Middle frontal gyrus (tissue), 1 donor: ENCODE measurements at regions not wholly inside any gene's neighbourhood (a gene's known extent, or its start where the extent isn't known, plus 50 kb on each side); places are given as distances from the start of the nearest gene placed in this dataset.

ENCODE experiments used
- DNase-seq: peaks from one replicate; pipeline ENCODE4 v3.0.0-alpha.2; 2015; ENCODE audit warnings: low spot score; ENCODE audit errors: extremely low spot score

- DNase-seq = no peak
Measured at GRCh38 chr17:79473876-79474440, 136.9 kb downstream of the RBFOX3 start.

GRCh38 chr17:79473111-79473875 lies 137.6 kb downstream of the RBFOX3 start:
- DNase-seq = no peak

GRCh38 chr17:79470754-79471153 lies 140.1 kb downstream of the RBFOX3 start:
- no peak for DNase-seq

- DNase-seq = no peak
Measured at GRCh38 chr17:79469646-79470045, 141.2 kb downstream of the RBFOX3 start.

DNA sequence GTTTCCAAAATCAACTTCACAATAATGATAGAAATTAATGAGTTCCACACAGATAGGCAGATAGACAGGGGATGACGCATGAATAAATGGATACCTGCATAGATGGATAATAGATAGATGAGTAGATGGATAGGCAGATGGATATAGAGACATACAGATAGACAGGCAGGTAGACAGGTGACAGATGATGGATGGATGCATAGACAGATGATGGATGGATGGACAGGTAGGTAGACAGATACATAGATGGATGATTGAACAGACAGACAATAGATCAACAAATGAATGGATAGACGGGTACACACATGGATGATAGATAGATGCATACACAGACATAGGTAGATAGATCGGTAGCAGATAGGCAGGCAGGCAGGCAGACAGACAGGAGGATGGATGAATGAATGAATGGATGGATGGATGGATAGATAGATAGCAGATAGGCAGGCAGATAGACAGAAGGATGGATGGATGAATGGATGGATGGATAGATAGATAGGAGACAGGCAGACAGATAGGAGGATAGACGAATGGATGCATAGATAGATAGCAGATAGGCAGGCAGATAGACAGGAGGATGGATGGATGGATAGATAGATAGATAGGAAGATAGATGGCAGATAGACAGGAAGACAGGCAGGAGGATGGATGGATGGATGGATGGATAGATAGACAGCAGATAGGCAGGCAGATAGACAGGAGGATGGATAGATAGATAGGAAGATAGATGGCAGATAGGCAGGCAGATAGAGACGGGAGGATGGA lies 142.5 kb downstream of the RBFOX3 start:
- no peak for DNase-seq

GRCh38 chr17:79466562-79467350 lies 144.1 kb downstream of the RBFOX3 start:
- no peak for DNase-seq

GRCh38 chr17:79465681-79466025 lies 145.2 kb downstream of the RBFOX3 start:
- no peak for DNase-seq

GRCh38 chr17:79465011-79465680 lies 145.7 kb downstream of the RBFOX3 start:
- DNase-seq = no peak

GRCh38 chr17:79464318-79465010 lies 146.4 kb downstream of the RBFOX3 start:
- no peak for DNase-seq

DNA sequence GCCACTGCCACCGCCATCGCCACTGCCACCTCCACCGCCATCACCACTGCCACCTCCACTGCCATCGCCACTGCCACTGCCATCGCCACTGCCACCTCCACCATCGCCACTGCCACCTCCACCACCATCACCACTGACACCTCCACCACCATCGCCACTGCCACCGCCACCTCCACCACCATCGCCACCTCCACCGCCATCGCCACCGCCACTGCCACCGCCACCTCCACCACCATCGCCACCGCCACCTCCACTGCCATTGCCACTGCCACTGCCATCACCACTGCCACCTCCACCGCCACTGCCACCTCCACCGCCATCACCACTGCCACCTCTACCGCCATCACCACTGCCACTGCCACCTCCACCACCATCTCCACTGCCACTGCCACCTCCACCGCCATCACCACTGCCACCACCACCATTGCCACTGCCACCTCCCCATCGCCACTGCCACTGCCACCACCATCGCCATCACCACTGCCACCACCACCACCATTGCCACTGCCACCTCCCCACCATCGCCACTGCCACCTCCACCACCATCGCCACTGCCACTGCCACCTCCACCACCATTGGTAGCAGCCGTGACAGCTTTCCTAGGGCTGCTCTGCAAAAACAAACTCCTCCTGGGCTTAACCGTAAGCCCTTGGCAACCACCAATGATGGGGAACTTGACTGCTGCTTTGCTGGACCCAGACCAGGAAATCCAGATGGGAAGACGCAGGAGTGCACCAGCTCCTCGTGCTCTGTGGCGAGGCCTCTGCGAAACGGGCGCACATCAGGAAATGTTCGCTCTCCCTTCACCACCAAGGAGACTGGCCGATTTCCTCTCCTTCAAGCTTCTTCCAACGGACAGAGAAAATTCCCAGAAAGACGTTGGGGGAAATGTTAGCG lies 147.2 kb downstream of the RBFOX3 start:
- DNase-seq = no peak

DNA sequence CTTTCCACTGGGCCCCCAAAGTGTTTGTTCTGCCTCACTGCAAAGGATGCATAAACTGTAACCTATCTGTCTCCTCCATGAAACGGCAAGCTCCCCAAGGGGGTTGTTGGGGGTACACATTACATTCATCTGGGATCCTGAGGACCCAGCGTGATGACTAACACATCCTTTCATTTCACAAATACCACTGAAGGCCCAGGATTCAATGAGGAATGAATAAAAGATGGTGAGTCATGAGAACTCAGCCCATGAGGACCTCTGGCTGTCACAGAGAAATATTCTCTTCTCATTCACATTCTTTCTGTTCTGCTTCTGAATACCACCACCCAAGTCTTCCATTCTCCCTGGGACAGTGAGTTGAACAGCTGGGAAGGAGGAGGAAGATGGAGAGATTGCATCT lies 149.8 kb downstream of the RBFOX3 start:
- DNase-seq = no peak

DNA sequence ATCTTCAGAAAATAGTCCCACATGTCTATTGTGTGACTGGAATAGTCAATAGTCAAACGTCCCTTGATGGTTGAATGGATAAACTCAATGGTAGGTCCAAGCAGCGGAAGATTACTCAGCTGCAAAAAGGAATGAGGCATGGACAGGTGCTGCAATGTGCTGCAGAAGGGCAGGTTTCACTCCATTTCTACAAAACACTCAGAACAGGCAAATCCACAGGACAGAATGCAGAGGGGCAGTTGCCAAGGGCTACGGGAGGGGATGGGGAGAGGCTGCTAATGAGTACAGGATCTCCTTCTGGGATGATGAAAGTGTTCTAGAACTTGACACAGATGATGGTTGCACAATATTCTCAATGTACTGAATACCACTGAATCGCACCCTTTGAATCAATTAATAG lies 151.0 kb downstream of the RBFOX3 start:
- DNase-seq = no peak

GRCh38 chr17:79459003-79459655 lies 151.7 kb downstream of the RBFOX3 start:
- DNase-seq = no peak

DNA sequence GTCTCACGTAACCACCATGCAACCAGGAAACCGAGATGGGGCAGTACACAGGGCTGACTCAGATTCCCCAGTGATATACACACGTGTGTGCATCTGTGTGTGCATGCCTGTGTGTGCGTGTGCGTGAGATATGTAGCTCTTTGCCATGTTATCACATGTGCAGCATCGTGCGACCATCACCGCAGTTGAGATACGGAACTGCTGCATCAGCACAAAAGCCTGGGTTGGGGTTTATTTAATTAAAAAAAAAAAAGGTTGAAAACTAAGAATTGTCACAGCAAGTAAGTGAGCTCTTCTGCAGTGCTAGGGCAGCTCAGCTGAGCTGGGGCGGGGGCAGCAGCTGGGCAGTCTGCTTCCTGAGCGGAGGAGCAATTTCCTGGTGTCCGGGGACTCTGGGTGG lies 152.5 kb downstream of the RBFOX3 start:
- no peak for DNase-seq

- DNase-seq = no peak
Measured at GRCh38 chr17:79457889-79458288, 153.0 kb downstream of the RBFOX3 start.

DNA sequence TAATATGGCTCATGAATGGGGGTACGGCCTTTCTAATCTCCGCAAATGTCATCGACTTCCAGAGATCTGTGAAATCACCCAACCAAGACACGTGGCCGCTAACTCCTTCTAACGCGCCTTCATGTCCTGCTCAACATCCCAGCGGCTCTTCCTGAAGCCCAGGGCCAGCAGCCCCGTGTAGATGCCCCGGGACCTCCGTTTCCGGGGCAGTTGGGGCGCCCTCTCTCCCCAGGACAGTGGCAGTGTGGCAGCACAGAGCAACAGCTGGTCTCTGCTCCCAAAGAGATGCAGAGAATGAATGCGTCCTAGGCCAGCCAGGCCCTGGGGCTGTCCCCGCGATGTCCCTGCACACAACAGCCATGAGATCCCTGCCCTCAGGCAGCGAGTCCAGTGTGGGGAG lies 153.5 kb downstream of the RBFOX3 start:
- no peak for DNase-seq

- no peak for DNase-seq
Measured at GRCh38 chr17:79455636-79456035, 155.2 kb downstream of the RBFOX3 start.

GRCh38 chr17:79454826-79455225 lies 156.0 kb downstream of the RBFOX3 start:
- no peak for DNase-seq

DNA sequence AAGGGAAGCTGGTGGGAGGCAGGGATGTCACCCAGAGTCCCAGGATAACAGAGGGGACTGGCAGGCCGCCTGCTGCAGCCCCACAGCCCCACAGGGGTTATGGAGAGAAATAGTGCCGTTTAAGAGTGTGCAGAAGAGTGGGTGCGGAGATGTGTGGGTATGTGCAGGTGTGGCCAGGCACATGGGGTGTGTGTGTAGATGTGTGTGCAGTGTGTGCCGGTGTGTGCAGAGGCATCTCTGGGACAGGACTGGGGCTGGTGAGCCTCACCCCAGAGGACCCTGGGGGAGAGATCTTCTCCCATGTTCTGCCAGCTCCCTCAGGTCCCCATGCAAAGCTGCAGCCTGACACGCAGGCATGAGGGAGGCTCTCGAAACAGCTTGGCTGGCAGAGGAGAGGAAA lies 157.4 kb downstream of the RBFOX3 start:
- no peak for DNase-seq
